HepG2 (cell line): ENCODE measurements at regions not wholly inside any gene's neighbourhood (a gene's known extent, or its start where the extent isn't known, plus 50 kb on each side); places are given as distances from the start of the nearest gene placed in this dataset.

Source experiments
- TCF7L2 ChIP-seq: IDR thresholded peaks from 2 replicates; pipeline ENCODE4 v1.6.1; 2011; ENCODE audit warnings: mild to moderate bottlenecking, low read depth, low read length, moderate library complexity
- TF ChIP-seq, protein P1 (sequence below): sonication (generic); formaldehyde crosslinking; IDR thresholded peaks from 2 replicates; pipeline ENCODE4 v1.4.0; 2020; ENCODE audit warnings: mild to moderate bottlenecking, missing genetic modification reagents
- TF ChIP-seq, protein P2 (sequence below): sonication (generic); formaldehyde crosslinking; IDR thresholded peaks from 2 replicates; pipeline ENCODE4 v1.5.0; 2020; ENCODE audit warnings: missing genetic modification reagents, mild to moderate bottlenecking, borderline replicate concordance

DNA sequence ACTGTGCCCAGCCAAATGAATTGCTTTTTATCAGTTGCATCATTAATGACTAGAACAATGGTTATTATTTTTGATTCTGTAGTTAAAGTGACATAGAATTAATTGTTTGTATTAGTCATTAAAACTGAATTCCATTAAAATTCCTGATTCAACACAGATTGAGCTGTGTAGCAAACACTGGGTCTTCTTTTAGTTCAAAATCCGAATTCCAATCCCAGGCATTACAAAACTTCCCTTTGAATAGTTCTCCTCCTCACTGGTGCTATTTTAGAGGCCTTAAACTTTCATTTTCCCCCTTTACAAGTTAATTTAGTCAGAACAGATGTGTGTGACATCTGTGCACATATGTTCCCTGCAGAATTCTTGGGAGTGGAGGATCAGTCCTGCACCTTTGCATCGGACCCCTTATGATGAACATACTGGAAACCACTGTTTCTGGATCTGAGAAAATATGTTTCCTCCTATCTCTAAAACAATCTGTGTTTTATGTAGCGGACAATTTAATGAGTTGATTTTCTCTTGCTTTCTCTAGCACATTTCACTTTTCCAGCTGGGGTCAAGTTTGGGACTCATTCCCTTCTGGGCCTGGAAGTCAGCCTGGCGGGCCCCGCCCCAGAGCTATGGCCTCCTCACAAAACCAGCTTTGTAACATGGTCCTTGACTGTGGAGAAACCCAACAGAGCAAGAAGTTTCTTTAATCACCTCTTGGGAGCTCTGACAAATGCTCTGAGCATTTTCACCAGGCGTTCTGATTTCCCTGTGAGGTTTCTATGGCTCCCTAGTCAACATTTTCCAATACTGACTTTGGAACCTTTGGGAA is 87.9 kb upstream of the MAMDC2 start:
- TF ChIP-seq, protein P1, sequence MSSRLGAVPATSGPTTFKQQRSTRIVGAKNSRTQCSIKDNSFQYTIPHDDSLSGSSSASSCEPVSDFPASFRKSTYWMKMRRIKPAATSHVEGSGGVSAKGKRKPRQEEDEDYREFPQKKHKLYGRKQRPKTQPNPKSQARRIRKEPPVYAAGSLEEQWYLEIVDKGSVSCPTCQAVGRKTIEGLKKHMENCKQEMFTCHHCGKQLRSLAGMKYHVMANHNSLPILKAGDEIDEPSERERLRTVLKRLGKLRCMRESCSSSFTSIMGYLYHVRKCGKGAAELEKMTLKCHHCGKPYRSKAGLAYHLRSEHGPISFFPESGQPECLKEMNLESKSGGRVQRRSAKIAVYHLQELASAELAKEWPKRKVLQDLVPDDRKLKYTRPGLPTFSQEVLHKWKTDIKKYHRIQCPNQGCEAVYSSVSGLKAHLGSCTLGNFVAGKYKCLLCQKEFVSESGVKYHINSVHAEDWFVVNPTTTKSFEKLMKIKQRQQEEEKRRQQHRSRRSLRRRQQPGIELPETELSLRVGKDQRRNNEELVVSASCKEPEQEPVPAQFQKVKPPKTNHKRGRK, result no peak
- TF ChIP-seq, protein P2, sequence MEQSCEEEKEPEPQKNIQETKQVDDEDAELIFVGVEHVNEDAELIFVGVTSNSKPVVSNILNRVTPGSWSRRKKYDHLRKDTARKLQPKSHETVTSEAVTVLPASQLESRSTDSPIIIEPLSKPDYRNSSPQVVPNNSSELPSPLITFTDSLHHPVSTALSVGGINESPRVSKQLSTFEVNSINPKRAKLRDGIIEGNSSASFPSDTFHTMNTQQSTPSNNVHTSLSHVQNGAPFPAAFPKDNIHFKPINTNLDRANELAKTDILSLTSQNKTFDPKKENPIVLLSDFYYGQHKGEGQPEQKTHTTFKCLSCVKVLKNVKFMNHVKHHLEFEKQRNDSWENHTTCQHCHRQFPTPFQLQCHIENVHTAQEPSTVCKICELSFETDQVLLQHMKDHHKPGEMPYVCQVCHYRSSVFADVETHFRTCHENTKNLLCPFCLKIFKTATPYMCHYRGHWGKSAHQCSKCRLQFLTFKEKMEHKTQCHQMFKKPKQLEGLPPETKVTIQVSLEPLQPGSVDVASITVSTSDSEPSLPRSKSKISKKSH, result no peak
- no peak for TF ChIP-seq TCF7L2
